Fibroblast of lung (primary cell): ENCODE measurements at regions not wholly inside any gene's neighbourhood (a gene's known extent, or its start where the extent isn't known, plus 50 kb on each side); places are given as distances from the start of the nearest gene placed in this dataset.

Source experiments
- DNase-seq, 2 donors: peaks; one replicate each; pipeline versions ENCODE4 v3.0.0 to v3.0.0-alpha.2; 2010; ENCODE audit warnings: low read depth in 2 of 2
- H2AFZ ChIP-seq: 2 replicates; pipeline ENCODE4 v1.5.1; 2012; ENCODE audit warnings: low read length, control low read depth, inconsistent platforms
- H3K27ac ChIP-seq: 2 replicates; pipeline ENCODE4 v1.5.1; 2011; ENCODE audit warnings: low read length, control low read depth; ENCODE audit not compliant: insufficient read depth
- H3K27me3 ChIP-seq: 2 replicates; pipeline ENCODE4 v1.5.1; 2011; ENCODE audit warnings: mild to moderate bottlenecking, low read length; ENCODE audit not compliant: control insufficient read depth, insufficient read depth
- H3K36me3 ChIP-seq: 2 replicates; pipeline ENCODE4 v1.5.1; 2011; ENCODE audit warnings: low read length; ENCODE audit not compliant: control insufficient read depth, insufficient read depth
- H3K4me1 ChIP-seq: 2 replicates; pipeline ENCODE4 v1.5.1; 2011; ENCODE audit warnings: low read length; ENCODE audit not compliant: control insufficient read depth, insufficient read depth; ENCODE audit errors: extremely low read depth
- H3K4me2 ChIP-seq: 2 replicates; pipeline ENCODE4 v1.5.1; 2011; ENCODE audit warnings: low read length, control low read depth; ENCODE audit not compliant: insufficient read depth; ENCODE audit errors: extremely low read depth
- H3K4me3 ChIP-seq, 4 experiments: fragments of 200-600 bp in 1 of 4; sonication (generic) in 1 of 4; replicated peaks in 1 of 4; 2 replicates each; pipeline ENCODE4 v1.5.1; 2011 to 2016; ENCODE audit warnings: low read length in 4 of 4, low read depth in 3 of 4, mild to moderate bottlenecking in 3 of 4, control low read depth in 2 of 4, inconsistent platforms in 1 of 4, mixed read lengths in 1 of 4; ENCODE audit not compliant: insufficient read depth in 1 of 4; ENCODE audit errors: control extremely low read depth in 1 of 4
- H3K79me2 ChIP-seq: 2 replicates; pipeline ENCODE4 v1.5.1; 2012; ENCODE audit warnings: mild to moderate bottlenecking, low read length, inconsistent platforms; ENCODE audit not compliant: control insufficient read depth, insufficient read depth
- H3K9ac ChIP-seq: 2 replicates; pipeline ENCODE4 v1.5.1; 2011; ENCODE audit warnings: mild to moderate bottlenecking, low read length, control low read depth; ENCODE audit not compliant: insufficient read depth
- H3K9me3 ChIP-seq: 2 replicates; pipeline ENCODE4 v1.5.1; 2012; ENCODE audit warnings: low read depth, low read length; ENCODE audit not compliant: control insufficient read depth, insufficient read depth
- H4K20me1 ChIP-seq: 2 replicates; pipeline ENCODE4 v1.5.1; 2011; ENCODE audit warnings: low read length; ENCODE audit not compliant: control insufficient read depth, insufficient read depth; ENCODE audit errors: extremely low read depth
- EZH2 ChIP-seq: IDR thresholded peaks from 2 replicates; pipeline ENCODE4 v1.5.1; 2012; ENCODE audit warnings: low read length, control low read depth, mild to moderate bottlenecking; ENCODE audit errors: missing control alignments
- TF ChIP-seq, protein P1 (sequence below), 2 donors: IDR thresholded peaks in 1 of 2; conservative IDR thresholded peaks in 1 of 2; 1 replicate in 1 of 2; 2 replicates in 1 of 2; pipeline ENCODE4 v1.5.1; 2011 to 2012; ENCODE audit warnings: low read length in 2 of 2, control low read depth in 1 of 2, inconsistent platforms in 1 of 2, low read depth in 1 of 2, mild to moderate bottlenecking in 1 of 2

DNA sequence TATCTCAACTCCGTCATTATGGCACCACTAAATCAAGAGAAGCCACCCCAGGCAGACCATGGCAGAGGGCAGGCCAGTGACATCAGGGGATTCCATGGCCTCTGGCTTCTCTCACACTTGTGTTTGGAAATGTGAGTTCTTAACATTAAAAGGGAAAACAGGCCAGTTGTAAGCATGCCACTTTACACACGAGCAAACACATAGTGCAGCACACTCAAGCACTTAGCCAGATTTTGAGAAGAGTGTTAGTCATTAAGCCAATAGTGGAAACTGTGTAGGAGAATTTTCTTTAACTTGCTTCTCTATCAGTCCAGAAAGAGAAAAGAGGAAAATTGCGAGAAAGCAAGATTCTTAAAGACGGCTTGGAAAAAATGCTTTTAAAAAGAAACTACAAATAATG is 401.5 kb downstream of the TDRD3 start:
- no peak for TF ChIP-seq EZH2
- TF ChIP-seq, protein P1, sequence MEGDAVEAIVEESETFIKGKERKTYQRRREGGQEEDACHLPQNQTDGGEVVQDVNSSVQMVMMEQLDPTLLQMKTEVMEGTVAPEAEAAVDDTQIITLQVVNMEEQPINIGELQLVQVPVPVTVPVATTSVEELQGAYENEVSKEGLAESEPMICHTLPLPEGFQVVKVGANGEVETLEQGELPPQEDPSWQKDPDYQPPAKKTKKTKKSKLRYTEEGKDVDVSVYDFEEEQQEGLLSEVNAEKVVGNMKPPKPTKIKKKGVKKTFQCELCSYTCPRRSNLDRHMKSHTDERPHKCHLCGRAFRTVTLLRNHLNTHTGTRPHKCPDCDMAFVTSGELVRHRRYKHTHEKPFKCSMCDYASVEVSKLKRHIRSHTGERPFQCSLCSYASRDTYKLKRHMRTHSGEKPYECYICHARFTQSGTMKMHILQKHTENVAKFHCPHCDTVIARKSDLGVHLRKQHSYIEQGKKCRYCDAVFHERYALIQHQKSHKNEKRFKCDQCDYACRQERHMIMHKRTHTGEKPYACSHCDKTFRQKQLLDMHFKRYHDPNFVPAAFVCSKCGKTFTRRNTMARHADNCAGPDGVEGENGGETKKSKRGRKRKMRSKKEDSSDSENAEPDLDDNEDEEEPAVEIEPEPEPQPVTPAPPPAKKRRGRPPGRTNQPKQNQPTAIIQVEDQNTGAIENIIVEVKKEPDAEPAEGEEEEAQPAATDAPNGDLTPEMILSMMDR (conservative IDR thresholded peaks at IDR 0.05 in 1 of 2, IDR thresholded peaks at IDR 0.05 in 1 of 2; ENCODE audit: low read depth in 1 of 2, low read length in 2 of 2), result no peak
- H2AFZ ChIP-seq, result no peak overlapping the region
- no peaks in the 10 kb centered on the region for H3K9me3 ChIP-seq
- H3K36me3 ChIP-seq, result no peaks in the 10 kb centered on the region
- no peaks in the 10 kb centered on the region for H4K20me1 ChIP-seq
- H3K27ac ChIP-seq, result no peak overlapping the region
- H3K9ac ChIP-seq, result no peak overlapping the region
- no peaks in the 10 kb centered on the region for H3K4me1 ChIP-seq
- no peak overlapping the region for H3K4me3 ChIP-seq
- H3K79me2 ChIP-seq, result no peaks in the 10 kb centered on the region
- H3K27me3 ChIP-seq, result no peaks in the 10 kb centered on the region
- DNase-seq, result no peak
- no peak overlapping the region for H3K4me2 ChIP-seq

DNA sequence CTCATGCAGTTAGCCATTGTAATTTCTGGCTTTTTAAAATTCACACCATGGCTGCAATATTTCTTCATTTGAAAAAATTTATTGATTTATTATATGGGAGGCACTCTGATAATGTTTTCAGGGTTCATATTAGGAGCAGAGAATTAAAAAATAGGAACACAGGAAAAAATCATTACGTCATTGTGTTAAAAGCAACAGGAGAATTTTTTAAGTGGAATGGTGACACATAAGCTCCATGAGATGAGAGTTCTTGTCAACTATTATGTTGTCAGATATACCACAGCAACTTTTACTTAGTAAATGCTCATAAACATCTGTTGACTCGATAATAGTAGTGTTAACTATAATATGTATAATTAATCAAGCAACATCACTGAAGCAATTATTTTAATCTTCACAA is 400.1 kb downstream of the TDRD3 start:
- no peaks in the 10 kb centered on the region for H3K4me1 ChIP-seq
- no peaks in the 10 kb centered on the region for H3K79me2 ChIP-seq
- no peak overlapping the region for H3K4me2 ChIP-seq
- no peak for DNase-seq
- H3K9me3 ChIP-seq, result no peaks in the 10 kb centered on the region
- H3K27ac ChIP-seq, result no peak overlapping the region
- H3K4me3 ChIP-seq, result no peak overlapping the region
- TF ChIP-seq, protein P1 (conservative IDR thresholded peaks at IDR 0.05 in 1 of 2, IDR thresholded peaks at IDR 0.05 in 1 of 2; ENCODE audit: low read depth in 1 of 2, low read length in 2 of 2), result no peak
- no peak for TF ChIP-seq EZH2
- H4K20me1 ChIP-seq, result no peaks in the 10 kb centered on the region
- H3K9ac ChIP-seq, result no peak overlapping the region
- no peaks in the 10 kb centered on the region for H3K36me3 ChIP-seq
- H2AFZ ChIP-seq, result no peak overlapping the region
- no peaks in the 10 kb centered on the region for H3K27me3 ChIP-seq

DNA sequence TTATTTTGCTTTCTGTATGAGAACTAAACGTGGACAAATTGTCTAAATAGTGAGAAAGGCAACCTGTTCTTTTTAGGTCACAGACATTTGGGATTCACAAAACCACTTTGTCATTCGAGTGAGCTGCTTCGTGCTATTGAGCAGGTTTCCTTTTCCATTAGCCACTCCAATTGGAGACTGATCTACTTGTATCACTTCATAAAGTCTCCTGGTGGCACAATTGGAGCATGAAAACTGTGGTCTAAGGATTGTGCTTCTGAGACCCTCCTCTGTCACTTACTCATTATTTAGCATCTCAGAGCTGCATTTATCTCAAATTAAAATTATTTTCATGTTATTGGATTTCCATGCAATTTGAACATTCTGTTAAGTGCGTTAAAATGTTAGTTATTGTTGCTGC is 397.7 kb downstream of the TDRD3 start:
- H4K20me1 ChIP-seq, result no peaks in the 10 kb centered on the region
- no peaks in the 10 kb centered on the region for H3K79me2 ChIP-seq
- H3K27ac ChIP-seq, result no peak overlapping the region
- H3K27me3 ChIP-seq, result no peaks in the 10 kb centered on the region
- H3K36me3 ChIP-seq, result no peaks in the 10 kb centered on the region
- H3K4me2 ChIP-seq, result no peak overlapping the region
- DNase-seq, result no peak
- no peaks in the 10 kb centered on the region for H3K9me3 ChIP-seq
- H3K9ac ChIP-seq, result no peak overlapping the region
- TF ChIP-seq, protein P1 (conservative IDR thresholded peaks at IDR 0.05 in 1 of 2, IDR thresholded peaks at IDR 0.05 in 1 of 2; ENCODE audit: low read depth in 1 of 2, low read length in 2 of 2), result no peak
- no peak for TF ChIP-seq EZH2
- H2AFZ ChIP-seq, result no peak overlapping the region
- H3K4me1 ChIP-seq, result no peaks in the 10 kb centered on the region
- no peak overlapping the region for H3K4me3 ChIP-seq
